ENCODE measurements at regions not wholly inside any gene's neighbourhood (a gene's known extent, or its start where the extent isn't known, plus 50 kb on each side); places are given as distances from the start of the nearest gene placed in this dataset.
A peak's percentile ranks its signal among the peaks of the same experiment; 100 is the strongest.
"Not testable (repeated sequence)": the region's sequence is repeated elsewhere in the genome, so short reads cannot be mapped to it uniquely, and the experiment has no call there.

DNA sequence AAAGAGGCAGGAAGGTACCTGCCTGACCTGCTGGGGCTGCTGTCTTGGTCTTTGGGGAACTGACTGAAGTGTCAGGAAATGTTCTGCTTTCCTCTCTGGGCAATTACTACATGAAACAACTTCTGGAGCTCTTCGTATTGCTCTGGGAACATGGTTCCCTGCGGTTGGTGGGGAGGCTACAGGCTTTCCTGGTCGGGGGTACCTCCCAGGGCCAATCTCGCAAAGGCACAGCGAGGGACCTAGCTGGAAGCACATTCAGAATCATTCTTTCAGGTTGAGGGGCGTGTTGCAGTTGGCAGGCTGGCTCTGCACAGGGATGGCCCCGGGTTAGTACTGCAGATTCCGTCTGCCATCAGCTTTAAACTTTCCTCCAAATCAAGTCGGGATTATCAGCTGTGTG, 88.9 kb upstream of the RANBP3L start:
- no peak for DNase-seq (ENCODE audit: low spot score)

- no peak for DNase-seq (ENCODE audit: low spot score)
These were observed 90.5 kb upstream of the RANBP3L start for GRCh38 chr5:36392186-36392585.

DNA sequence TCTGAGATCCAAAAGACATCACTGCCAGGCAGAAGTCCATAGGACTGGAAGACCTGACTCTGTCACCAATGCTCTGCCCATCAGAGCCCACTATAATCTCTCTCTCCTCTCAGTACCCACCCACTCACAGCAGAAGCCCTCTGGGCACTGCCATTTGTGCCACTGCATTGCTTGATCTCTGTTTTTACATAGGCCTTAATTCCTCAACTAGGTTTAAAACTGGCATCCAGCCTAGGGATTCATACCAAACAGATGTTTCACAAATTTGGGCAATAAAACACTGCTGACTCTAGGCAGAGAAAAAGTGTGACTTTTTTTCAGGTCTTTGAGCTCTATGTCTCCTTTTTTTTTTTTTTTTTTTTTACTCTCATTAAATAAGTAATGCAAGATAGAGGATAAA, 91.1 kb upstream of the RANBP3L start:
- no peak for DNase-seq (ENCODE audit: low spot score)

GRCh38 chr5:36393656-36394428, 92.1 kb upstream of the RANBP3L start:
- DNase-seq (ENCODE audit: low spot score), result no peak

GRCh38 chr5:36395260-36395659, 93.6 kb upstream of the RANBP3L start:
- DNase-seq (ENCODE audit: low spot score), result no peak

GRCh38 chr5:36395947-36396346, 94.2 kb upstream of the RANBP3L start:
- DNase-seq (ENCODE audit: low spot score), result not testable (repeated sequence)

DNA sequence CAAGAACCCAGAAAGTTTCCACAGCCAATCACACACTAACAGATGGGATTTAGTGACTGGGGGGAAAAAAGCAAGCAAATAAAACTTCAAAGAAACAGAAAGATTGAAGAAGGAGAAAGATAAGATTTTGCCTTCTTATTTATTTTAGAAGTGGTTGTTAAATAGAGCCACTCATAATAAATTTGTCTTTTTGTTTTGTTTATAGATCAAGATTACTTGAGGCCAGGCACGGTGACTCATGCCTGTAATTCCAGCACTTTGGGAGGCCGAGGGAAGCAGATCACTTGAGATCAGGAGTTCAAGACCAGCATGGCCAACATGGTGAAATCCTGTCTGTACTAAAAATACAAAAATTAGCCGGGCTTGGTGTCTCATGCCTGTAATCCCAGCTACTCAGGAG, 94.9 kb upstream of the RANBP3L start:
- no peak for DNase-seq (ENCODE audit: low spot score)

DNA sequence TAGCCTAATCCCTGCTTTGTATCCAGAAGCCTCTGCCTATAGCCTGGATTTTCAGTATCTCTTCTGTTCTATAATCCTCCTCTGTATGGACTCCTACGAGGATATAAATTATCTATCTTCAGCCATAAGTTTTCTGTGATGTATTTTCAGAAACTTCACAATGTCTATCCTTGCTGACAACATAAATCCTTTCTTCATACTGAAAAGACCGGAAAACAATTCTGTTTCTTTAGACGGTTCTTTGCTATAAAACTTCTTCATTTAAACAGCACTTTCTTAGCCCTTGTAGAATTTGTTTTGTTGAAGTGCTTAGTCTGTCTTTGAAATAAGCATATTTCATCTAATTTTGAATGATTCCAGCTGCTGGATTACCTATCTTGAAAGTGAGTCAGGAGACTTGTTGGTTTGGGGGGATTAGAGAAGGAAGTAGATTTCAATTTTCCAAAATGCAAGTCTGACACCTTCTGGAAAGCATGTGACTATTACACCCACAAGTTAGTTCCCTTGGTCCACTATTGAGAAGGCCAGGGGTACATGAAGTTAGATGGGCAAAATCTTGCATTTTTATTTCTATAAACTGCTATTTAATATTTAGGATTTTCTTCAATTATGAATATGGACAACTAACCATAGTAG, 96.3 kb upstream of the RANBP3L start:
- peak; percentile 47 for DNase-seq (ENCODE audit: low spot score)

GRCh38 chr5:36402512-36402906, 100.8 kb upstream of the RANBP3L start:
- no peak for DNase-seq (ENCODE audit: low spot score)

- no peak for DNase-seq (ENCODE audit: low spot score)
These were observed 102.1 kb upstream of the RANBP3L start for GRCh38 chr5:36403632-36404311.

GRCh38 chr5:36406023-36406422, 104.3 kb upstream of the RANBP3L start:
- DNase-seq (ENCODE audit: low spot score), result no peak

- no peak for DNase-seq (ENCODE audit: low spot score)
These were observed 105.7 kb upstream of the RANBP3L start for GRCh38 chr5:36407396-36407795.

- not testable (repeated sequence) for DNase-seq (ENCODE audit: low spot score)
These were observed 108.0 kb upstream of the RANBP3L start for GRCh38 chr5:36409711-36410110.

DNA sequence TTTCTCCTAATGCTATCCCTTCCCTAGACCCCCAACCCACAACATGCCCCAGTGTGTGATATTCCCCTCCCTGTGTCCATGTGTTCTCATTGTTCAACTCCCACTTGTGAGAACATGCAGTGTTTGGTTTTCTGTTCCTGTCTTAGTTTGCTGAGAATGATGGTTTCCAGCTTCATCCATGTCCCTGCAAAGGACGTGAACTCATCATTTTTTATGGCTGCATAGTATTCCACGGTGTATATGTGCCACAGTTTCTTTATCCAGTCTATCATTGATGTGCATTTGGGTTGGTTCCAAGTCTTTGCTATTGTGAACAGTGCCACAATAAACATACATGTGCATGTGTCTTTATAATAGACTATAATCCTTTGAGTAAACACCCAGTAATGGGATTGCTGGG, 109.0 kb upstream of the RANBP3L start:
- DNase-seq (ENCODE audit: low spot score), result not testable (repeated sequence)

- peak; percentile 60 for DNase-seq (ENCODE audit: low spot score)
These were observed 113.2 kb upstream of the RANBP3L start for GRCh38 chr5:36414869-36415282.

- no peak for DNase-seq (ENCODE audit: low spot score)
These were observed 114.9 kb upstream of the RANBP3L start for GRCh38 chr5:36416605-36417004.

DNA sequence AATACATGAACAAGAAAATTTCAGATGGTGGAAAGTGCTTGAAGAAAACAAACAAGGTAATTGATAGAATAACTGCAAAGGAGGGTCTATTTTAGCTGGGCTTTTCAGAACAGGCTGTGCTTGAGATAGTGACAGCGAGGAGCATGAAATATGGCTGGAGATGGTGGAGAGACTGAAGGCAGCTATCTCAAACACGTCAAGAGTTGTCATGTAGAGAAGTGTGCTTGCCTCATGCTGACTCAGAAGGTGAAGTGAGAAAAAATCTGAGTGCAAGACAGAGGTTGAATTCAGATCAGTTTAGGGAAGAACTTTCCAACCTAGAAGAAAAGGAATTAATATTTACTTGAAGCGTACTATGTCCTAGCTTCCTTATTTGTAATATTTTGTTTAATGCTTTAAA, 115.5 kb upstream of the RANBP3L start:
- no peak for DNase-seq (ENCODE audit: low spot score)

DNA sequence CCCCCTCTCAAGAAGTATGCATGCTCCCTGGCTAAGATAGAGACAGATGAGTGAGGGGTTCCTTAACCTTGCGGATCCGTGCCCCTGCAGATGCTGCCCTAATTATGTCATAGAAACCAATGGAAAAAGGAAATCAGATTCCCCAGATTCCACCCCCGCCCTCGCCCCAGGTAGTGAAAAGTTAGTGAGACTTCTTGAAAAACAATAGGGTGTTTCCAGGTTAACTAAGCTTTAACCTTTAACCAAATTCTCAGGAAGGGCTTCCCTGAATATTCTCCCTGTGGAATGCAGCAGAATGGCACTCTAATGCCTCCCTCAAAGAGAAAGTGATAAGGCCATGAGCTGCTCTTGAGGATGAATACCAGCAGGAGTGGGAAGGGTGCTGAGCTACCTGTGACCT, 116.0 kb upstream of the RANBP3L start:
- DNase-seq (ENCODE audit: low spot score), result no peak

DNA sequence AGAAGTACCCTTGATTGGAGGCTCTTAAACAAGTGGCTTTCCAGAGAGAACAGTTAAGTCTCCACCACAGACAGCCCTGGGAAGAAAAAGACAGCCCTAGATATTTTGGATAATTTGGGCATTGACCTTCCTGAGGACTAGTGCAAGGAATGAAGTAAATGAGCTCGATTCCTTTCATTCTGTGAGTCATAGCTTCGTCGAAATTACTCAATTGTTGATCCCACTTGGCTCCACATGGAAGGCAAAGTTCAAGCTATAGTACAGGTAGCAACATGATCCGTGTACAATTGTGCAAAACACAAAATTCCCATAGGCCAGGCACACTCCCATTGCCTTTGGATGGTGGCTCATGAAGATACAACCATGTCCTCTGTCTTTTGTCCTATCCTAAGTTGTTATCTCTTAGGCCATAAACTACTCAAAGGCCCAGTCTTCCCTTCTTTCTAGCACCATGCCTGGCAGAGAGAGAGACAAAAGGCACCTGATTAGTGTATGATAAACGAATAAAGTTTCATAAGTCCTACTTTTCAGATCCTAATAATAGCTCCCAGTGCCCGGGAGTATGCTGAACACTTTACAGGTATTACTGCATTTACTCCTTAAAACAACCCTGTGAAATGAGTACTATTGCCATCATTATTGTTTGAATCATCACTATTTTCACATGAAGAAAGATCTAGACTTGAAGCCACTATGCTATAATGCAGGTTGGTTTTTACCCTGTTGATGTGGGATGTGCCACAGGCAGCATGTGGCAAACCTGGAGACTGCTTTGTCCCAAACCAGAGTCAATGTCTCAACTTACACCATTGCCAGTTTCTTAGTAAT, 116.7 kb upstream of the RANBP3L start:
- DNase-seq (ENCODE audit: low spot score), result no peak

GRCh38 chr5:36421256-36421655, 119.6 kb upstream of the RANBP3L start:
- no peak for DNase-seq (ENCODE audit: low spot score)

DNA sequence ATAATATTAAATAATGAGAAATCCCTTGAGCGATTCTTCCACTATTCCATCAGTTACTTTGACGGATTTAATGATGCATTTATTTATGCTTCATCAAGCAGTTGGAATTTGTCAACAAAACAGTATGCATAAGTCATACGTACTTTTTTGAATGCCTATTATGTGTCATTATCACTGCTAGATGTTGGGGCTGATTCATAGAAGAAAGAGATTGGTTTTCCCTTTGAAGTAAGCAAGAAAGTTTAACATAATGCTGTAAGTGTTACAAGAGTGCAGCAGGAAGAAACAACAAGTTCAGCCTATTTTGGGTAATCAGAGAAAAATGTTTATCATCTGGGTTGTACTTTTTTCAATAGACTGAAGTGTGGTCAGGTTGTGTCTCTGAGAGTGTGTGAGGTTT, 121.2 kb upstream of the RANBP3L start:
- DNase-seq (ENCODE audit: low spot score), result no peak

DNA sequence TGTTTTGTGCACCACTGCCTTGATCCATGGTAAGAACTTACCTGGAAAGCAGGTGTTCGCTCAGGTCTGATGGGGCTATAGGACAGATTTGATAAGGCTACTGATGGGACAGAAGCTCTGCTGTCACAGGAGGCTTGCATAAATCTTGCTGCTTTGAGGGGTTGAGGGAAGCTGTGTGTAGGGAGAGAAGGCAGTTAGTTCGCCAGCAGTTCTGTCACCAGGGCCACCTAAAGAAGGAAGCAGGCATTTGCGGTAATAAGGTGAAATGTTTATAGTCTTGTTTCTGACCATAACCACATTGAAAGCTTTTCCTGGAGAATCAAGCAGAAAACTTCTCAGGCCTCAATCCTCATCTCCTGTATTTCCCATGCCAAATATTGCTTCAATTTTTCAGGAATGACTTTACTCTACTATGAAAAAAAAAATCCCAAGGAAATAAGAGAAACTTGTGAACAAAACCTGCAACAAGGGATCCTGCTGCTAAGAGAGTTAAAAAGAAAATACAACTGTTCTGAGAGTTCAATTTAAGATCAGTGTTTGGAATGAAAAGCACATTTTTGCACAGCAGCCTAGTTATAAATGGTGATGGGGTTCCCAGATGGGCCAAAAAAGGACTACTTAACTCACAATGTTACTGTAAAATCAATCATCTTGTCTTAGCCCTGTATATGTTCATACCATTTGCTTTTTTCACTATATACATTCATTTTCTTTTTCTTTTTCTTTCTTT, 122.0 kb upstream of the RANBP3L start:
- no peak for DNase-seq (ENCODE audit: low spot score)
